HUES48 (cell line): ENCODE measurements at regions not wholly inside any gene's neighbourhood (a gene's known extent, or its start where the extent isn't known, plus 50 kb on each side); places are given as distances from the start of the nearest gene placed in this dataset.

Experiments used
- H3K27ac ChIP-seq: one replicate; pipeline ENCODE4 v1.7.0; 2013; ENCODE audit warnings: low read depth, low read length, inconsistent platforms
- H3K27me3 ChIP-seq: 2 replicates; pipeline ENCODE4 v1.6.1; 2013; ENCODE audit warnings: mild to moderate bottlenecking, low read length; ENCODE audit not compliant: control insufficient read depth, insufficient read depth
- H3K36me3 ChIP-seq: 2 replicates; pipeline ENCODE4 v1.6.1; 2013; ENCODE audit warnings: low read length; ENCODE audit not compliant: control insufficient read depth, insufficient read depth
- H3K4me1 ChIP-seq: 2 replicates; pipeline ENCODE4 v1.6.1; 2013; ENCODE audit warnings: mild to moderate bottlenecking, low read length; ENCODE audit not compliant: control insufficient read depth, insufficient read depth
- H3K4me3 ChIP-seq: 2 replicates; pipeline ENCODE4 v1.5.1; 2013; ENCODE audit warnings: mild to moderate bottlenecking, low read depth, low read length
- H3K9ac ChIP-seq: 2 replicates; pipeline ENCODE4 v1.6.1; 2013; ENCODE audit warnings: mild to moderate bottlenecking, low read depth, low read length, moderate library complexity
- H3K9me3 ChIP-seq: 2 replicates; pipeline ENCODE4 v1.6.1; 2013; ENCODE audit warnings: low read length; ENCODE audit not compliant: control insufficient read depth, insufficient read depth

GRCh38 chr7:125675640-125676039 lies 746.0 kb upstream of the POT1 start:
- Histone ChIP-seq H3K27me3 (no peaks in the 10 kb centered on the region), H3K9me3 (no peaks in the 10 kb centered on the region), H3K9ac (no peak overlapping the region), H3K4me1 (no peaks in the 10 kb centered on the region), H3K4me3 (no peak overlapping the region), H3K27ac (no peak overlapping the region), H3K36me3 (no peaks in the 10 kb centered on the region)

GRCh38 chr7:125675169-125675568 lies 745.5 kb upstream of the POT1 start:
- H3K9ac ChIP-seq, result no peak overlapping the region
- H3K9me3 ChIP-seq, result no peaks in the 10 kb centered on the region
- H3K4me1 ChIP-seq, result no peaks in the 10 kb centered on the region
- no peaks in the 10 kb centered on the region for H3K27me3 ChIP-seq
- no peaks in the 10 kb centered on the region for H3K36me3 ChIP-seq
- H3K4me3 ChIP-seq, result no peak overlapping the region
- no peak overlapping the region for H3K27ac ChIP-seq

- Histone ChIP-seq H3K36me3 (no peaks in the 10 kb centered on the region), H3K4me1 (no peaks in the 10 kb centered on the region), H3K9me3 (no peaks in the 10 kb centered on the region), H3K4me3 (no peak overlapping the region), H3K9ac (no peak overlapping the region), H3K27ac (no peak overlapping the region), H3K27me3 (no peaks in the 10 kb centered on the region)
Measured at GRCh38 chr7:125670926-125671572, 741.4 kb upstream of the POT1 start.

DNA sequence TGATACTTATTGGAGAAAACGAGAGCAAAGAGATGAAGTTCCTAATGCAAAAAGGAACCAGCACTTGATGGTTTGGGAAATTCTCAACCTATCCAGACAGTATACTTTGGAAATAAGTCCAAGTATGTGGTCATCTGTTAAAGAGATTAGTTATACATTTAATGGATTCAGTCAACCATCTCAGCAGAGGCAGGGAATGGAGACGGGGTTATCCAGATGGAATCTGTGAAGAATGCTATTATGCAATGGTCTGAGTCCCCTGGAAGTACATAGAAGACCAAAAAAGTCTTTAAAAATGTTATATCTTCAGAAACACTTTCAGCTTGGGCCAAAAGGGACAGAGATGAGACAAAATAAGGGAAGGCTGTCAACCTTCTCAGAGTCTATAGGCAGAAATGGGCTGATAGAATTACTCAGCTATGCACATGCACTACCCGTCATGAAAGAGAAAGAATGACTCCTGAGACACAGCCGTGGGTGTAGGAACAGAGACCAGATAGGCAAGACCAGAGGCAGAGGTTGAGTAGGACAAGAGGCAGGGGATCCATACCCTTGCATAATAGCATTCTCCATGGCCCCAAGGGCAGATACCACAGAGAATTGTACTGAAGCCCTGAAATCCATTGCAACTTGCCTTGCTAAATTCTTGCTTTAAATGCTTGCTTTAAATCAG lies 738.8 kb upstream of the POT1 start:
- Histone ChIP-seq H3K4me1 (peaks cover under 1% of the 10 kb centered on the region; the same call in 1 of the 2 replicates), H3K9me3 (no peaks in the 10 kb centered on the region), H3K27ac (no peak overlapping the region), H3K9ac (no peak overlapping the region), H3K36me3 (no peaks in the 10 kb centered on the region), H3K4me3 (no peak overlapping the region), H3K27me3 (no peaks in the 10 kb centered on the region)

DNA sequence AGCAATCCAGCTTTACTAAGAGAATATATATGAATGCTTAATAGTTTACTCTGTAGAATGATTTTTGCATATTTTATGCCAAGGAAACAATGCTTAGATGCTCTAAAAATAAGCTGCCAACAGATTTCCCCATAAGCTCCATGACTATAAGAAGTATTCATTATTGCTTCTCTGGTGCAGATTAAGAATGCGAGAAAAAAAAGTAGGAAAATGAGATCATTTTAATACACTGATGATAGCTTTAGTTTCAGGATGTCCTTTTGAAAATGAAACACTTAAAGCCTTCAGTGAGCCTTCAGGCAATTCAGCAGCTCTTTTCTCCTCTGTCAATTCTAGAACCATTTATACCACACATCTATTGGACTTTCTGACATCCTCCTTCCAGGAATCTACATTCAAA lies 735.0 kb upstream of the POT1 start:
- no peaks in the 10 kb centered on the region for H3K36me3 ChIP-seq
- no peak overlapping the region for H3K4me3 ChIP-seq
- H3K9me3 ChIP-seq, result no peaks in the 10 kb centered on the region; the same call in none of the 2 replicates
- no peak overlapping the region for H3K27ac ChIP-seq
- no peak overlapping the region for H3K9ac ChIP-seq
- H3K4me1 ChIP-seq, result peaks cover 28% of the 10 kb centered on the region
- no peaks in the 10 kb centered on the region for H3K27me3 ChIP-seq

- H3K9ac ChIP-seq, result no peak overlapping the region
- H3K4me3 ChIP-seq, result no peak overlapping the region
- H3K9me3 ChIP-seq, result no peaks in the 10 kb centered on the region; the same call in none of the 2 replicates
- H3K27me3 ChIP-seq, result no peaks in the 10 kb centered on the region
- no peak overlapping the region for H3K27ac ChIP-seq
- no peaks in the 10 kb centered on the region for H3K36me3 ChIP-seq
- H3K4me1 ChIP-seq, result peaks cover 30% of the 10 kb centered on the region
Measured at GRCh38 chr7:125663961-125664360, 734.3 kb upstream of the POT1 start.

- H3K9ac ChIP-seq, result no peak overlapping the region
- H3K4me1 ChIP-seq, result peaks cover 30% of the 10 kb centered on the region
- H3K4me3 ChIP-seq, result no peak overlapping the region
- H3K36me3 ChIP-seq, result no peaks in the 10 kb centered on the region
- no peak overlapping the region for H3K27ac ChIP-seq
- no peaks in the 10 kb centered on the region; the same call in none of the 2 replicates for H3K9me3 ChIP-seq
- no peaks in the 10 kb centered on the region for H3K27me3 ChIP-seq
Measured at GRCh38 chr7:125661677-125662076, 732.1 kb upstream of the POT1 start.

- Histone ChIP-seq H3K27me3 (no peaks in the 10 kb centered on the region), H3K9ac (no peak overlapping the region), H3K9me3 (no peaks in the 10 kb centered on the region; the same call in none of the 2 replicates), H3K27ac (no peak overlapping the region), H3K4me3 (no peak overlapping the region; the same call in 1 of the 2 replicates), H3K36me3 (no peaks in the 10 kb centered on the region), H3K4me1 (peaks cover 30% of the 10 kb centered on the region)
Measured at GRCh38 chr7:125661006-125661405, 731.4 kb upstream of the POT1 start.

GRCh38 chr7:125654076-125654475 lies 724.5 kb upstream of the POT1 start:
- H3K4me3 ChIP-seq, result no peak overlapping the region
- H3K9me3 ChIP-seq, result no peaks in the 10 kb centered on the region
- H3K27ac ChIP-seq, result no peak overlapping the region
- no peaks in the 10 kb centered on the region for H3K27me3 ChIP-seq
- H3K9ac ChIP-seq, result no peak overlapping the region
- H3K36me3 ChIP-seq, result no peaks in the 10 kb centered on the region
- H3K4me1 ChIP-seq, result 0 out of 2 replicates have a peak, but pooled peaks cover 4% of the 10 kb centered on the region

- Histone ChIP-seq H3K4me1 (0 out of 2 replicates have a peak, but pooled peaks cover 7% of the 10 kb centered on the region), H3K36me3 (no peaks in the 10 kb centered on the region), H3K9ac (no peak overlapping the region), H3K4me3 (no peak overlapping the region), H3K9me3 (no peaks in the 10 kb centered on the region), H3K27ac (no peak overlapping the region), H3K27me3 (no peaks in the 10 kb centered on the region)
Measured at GRCh38 chr7:125651823-125652528, 722.4 kb upstream of the POT1 start.

DNA sequence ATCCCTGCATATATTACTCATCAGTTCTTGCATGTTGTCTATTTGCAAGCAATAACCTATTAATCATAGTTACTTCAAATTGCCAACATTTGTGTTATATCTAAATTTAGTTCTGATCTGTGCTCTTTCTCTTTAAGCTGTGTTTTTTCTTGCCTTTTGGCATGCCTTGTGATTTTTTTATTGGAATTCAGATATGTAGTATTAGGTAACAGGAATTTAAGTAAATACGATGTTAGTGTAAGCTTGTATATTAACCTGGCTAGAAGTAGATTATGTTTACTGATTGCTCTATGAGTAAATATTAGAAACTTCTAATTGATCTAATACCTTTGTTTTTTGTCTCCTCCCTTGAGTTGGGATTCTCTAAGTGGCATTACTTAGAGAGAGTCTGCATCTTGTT lies 718.9 kb upstream of the POT1 start:
- 0 out of 2 replicates have a peak, but pooled peaks cover 7% of the 10 kb centered on the region for H3K4me1 ChIP-seq
- no peaks in the 10 kb centered on the region for H3K36me3 ChIP-seq
- H3K27ac ChIP-seq, result no peak overlapping the region
- no peaks in the 10 kb centered on the region for H3K9me3 ChIP-seq
- no peak overlapping the region for H3K4me3 ChIP-seq
- H3K9ac ChIP-seq, result no peak overlapping the region
- no peaks in the 10 kb centered on the region for H3K27me3 ChIP-seq
